GM21381 (cell line): ENCODE measurements at regions not wholly inside any gene's neighbourhood (a gene's known extent, or its start where the extent isn't known, plus 50 kb on each side); places are given as distances from the start of the nearest gene placed in this dataset.
"Not testable (repeated sequence)": the region's sequence is repeated elsewhere in the genome, so short reads cannot be mapped to it uniquely, and the experiment has no call there.

Experiments used
- ATAC-seq: cut with Tn5 transposase; IDR thresholded peaks from one replicate; pipeline ENCODE4 v1.9.1; 2021; ENCODE audit warnings: mild to moderate bottlenecking, moderate library complexity; ENCODE audit not compliant: unreplicated experiment

DNA sequence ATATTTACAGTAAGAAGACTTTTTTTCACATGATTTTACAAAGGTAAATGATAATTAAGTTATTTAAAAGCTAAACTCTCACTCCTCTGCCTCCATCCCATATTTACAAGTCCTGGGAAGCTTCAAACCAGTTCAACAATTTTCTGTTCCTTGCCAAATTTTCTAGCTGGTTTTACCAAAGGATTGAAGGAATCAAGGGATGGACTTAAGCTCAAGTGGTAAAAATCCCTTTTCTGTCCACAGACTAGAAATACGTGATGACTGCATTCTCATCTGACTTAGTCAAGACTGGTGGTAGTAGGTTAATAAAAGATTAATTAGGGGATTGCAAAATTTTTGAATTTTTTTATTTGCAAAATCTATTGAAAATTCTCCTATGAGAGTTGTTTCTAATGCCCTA, 297.3 kb downstream of the MTX2 start:
- no peak for ATAC-seq

DNA sequence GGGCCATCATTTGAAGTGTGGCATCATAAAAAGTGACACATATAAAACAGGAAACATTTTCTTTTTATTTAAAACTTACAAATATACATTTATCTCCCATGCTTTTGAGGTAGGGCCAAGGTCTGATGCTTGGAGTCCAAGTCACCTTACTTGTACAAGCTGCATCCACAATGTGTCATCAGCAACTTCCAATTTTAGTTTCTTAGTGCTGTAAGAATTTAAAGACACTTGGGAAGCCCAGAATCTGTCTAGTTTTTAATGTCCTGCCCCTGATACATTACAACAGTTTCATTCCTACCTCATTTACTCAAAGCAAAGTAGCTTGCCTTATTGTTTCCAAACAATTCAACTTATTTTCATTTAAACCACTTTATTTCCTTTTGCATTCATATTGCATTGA, 297.7 kb downstream of the MTX2 start:
- ATAC-seq = no peak

DNA sequence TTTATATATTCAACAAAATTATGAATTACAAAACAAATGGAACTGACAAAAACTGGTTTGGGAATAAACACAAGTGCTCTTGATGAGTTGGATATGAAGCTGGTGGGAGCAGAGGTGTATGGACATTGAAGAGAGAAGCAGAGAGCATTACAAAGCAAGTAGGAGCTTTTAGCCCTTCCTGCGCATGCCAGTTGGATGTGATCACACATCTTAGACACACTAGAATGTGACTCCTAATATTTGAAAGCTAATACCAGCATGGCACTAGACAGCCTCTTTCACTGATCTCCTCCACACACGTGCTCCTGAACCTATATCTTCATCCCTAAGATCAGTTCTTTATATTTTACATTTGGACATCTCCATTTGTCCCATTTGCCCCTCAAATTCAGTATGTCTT, 298.1 kb downstream of the MTX2 start:
- no peak for ATAC-seq

DNA sequence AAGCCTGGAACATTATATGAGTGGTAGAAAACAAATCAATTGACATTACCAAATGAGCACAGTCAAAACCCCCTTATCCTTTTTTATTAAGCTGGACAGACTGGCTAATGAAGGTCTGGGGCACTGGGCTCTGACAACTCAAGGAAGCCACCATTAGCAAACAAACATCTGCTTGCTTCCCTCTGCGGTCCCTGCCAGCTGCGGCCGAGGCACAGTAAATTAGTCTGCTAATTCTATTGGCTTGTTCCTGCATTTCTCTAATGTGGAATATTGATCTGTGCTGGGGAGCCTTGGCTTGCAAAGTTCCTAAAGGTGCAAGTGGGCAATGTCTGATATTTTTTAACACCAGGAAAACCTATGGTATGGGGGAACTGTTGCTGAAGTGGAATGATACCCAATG, 300.3 kb downstream of the MTX2 start:
- ATAC-seq = no peak

DNA sequence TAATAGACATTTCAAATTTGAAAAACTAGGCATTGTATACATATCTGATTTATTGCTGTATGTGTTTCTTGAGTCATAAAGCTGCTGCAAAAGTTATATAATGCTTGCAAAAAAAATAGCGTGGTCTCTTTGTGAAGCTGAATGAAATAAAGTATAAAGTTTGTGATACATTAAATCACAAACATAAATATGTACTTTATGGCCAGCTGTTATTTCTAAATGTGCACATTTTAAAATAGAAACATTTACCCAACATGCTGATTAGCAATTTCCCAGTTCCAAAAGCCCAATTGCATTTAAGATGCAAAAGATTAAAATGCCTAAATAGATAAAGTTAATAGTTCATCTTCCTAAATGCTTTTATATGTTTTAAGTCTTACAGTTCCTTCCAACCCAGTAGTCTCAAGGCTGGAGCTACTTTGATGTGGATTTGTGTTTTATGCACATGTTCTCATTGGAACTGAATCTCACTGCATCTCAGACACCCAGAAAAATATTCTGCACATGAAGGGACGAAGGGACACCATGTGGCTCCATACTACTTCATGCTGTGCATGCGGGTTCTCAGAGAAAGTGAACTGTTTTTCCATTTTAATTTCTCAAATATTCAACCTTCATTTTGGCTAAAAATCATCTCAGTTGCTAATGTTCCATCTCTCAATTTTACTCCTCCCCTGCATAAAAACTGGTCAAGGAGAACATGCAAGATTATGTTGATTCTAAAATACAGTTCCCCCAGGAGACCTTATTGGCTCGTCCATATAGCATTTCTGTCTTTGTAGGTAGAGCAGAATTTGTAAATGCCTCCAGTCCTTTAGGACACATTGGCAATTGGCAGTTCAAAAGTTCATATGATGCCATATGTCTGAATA, 304.6 kb downstream of the MTX2 start:
- ATAC-seq = no peak

DNA sequence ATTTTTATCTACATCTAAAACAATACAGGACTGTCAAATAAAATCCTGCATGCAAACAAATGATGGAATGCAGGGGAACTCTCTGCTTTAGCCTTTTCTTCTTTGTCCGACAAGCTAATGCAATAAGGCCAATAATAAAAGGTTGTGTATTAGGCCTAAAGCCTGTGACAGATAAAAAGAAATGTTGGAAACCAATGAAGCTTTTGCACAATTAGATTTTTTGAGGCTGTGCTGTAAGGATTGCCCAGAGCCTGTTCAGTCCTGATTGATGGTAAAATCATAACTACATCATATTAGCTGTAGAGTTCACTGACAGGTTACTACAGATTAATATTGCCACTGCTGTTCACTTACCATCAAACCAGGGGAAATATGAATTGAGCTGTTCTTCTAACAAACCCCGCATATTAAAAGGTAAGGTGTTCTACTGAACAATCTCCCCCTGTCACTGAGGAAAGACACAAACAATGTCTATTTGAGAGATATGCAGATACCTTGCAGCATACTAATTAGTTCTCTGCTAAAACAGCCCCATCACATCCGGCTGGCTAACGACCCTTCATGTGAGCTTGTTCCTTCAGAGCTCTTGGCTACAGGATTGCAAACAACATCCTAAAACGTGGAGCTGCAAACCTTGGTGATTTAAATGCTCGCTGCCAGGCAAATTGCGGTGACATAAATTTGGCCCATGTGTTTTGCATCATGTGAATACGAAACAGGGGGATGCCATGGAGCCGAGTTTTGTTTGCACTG, 305.4 kb downstream of the MTX2 start:
- ATAC-seq = no peak

DNA sequence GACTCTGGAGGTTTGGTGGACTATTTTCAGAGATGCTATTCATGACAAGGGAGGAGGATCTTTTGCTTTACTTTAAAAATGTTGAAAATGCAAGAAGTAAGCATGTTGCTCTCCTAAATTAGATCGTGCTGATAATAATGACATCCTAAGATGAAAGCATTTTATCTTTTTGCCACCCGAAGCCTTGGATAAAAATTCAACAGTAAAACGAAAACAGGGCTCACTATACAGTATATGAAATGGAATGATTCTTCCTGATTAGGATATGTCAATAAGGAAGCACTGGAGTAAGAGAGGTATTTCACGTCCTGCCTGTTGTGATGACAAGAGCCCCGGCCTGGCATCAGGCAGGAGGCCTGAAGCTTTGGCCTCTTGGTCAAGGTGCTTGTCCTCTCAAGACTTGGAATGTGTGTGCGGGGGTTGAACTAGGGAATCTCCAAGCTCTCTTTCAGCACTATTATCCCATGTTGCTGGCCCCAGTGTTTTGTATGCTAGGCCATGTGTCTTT, 306.0 kb downstream of the MTX2 start:
- ATAC-seq = no peak

DNA sequence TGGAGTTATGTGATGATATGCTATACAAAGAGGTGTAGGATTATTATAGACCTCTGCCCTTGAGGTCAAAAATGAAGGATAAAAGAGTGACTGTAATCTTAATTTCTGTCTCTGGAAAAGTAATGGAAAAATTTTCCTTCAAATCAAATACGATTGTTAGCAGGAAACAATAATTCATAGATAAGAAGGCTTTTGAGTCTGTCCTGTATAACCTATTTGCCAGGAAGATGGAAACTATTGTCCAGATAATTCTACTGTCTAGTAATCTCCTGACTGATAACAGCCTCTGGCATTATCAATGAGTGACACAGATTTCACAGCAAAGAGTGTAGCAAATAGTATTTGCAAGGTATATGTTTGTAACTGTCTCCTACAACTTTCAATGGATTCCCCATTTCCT, 307.8 kb downstream of the MTX2 start:
- no peak for ATAC-seq

DNA sequence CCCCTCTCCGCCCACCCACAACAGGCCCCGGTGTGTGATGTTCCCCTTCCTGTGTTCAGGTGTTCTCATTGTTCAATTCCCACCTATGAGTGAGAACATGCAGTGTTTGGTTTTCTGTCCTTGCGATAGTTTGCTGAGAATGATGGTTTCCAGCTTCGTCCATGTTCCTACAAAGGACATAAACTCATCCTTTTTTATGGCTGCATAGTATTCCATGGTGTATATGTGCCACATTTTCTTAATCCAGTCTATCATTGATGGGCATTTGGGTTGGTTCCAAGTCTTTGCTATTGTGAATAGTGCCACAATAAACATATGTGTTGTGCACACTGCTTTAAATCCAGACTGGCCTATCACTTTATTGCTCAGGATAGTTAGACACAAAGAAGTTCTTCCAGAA, 309.1 kb downstream of the MTX2 start:
- ATAC-seq = not testable (repeated sequence)

DNA sequence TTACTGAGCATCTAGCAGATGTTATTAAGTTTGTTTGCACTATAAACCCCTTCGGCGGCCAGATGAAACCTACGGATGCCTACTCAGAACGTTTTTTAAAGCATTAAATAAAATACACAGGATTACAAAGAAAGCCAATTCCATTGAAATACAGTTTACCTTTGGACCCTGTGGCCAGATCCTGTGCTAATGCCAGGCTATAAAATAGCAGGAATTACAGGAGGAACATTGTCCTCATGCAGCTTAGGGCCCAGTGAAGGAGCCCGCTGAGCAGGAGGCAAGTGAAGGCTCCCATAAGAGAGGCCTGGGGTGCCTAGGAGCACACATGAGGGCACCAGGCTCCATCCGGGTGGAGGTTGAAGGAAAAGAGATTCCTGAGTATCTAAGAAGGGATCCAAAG, 310.4 kb downstream of the MTX2 start:
- no peak for ATAC-seq

DNA sequence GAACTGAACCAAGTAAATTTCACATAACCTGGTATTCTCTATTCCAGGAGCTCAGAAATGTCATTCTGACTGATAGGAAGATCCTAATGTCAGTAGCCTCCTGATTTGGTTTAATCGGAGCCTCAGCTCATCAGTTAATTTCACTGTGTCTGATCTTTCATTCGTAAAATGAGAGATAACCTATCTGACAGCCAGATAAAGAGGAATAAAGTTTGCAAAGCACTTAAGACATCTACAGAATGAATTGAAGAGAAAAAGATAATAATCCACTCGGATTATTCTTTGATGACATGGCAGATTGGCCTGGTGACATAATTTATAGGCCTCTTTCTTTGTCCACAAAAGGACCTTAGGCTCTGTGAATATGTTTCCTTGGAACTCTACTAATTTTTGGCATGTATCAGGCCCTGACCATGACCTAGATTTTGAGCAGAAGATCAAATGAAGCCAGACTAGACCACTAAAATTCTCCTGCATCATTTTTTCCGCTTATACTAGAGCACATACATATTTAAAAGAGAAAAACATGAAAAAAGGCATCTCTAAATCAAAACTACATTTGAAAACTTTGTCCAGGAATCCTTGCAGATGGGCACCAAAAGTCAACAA, 312.4 kb downstream of the MTX2 start:
- no peak for ATAC-seq

DNA sequence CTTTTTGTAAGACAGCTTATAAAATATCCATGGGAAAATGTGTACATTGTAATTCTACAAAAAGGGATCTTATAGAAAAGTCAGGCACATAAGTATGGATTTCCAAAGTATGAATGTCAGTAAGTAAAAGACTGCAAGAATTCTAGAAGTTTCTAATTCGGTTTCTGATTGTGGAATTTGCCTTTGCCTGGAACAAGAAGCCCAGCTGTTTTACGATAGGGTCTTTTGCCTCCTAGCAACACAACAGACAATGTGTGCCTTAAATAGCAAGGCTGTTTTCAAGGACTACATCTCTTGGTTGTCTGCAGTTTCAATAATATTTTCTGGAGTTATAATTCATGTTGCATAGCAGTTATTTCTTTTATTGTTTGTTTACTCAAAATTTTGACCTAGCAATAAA, 312.9 kb downstream of the MTX2 start:
- ATAC-seq = no peak

DNA sequence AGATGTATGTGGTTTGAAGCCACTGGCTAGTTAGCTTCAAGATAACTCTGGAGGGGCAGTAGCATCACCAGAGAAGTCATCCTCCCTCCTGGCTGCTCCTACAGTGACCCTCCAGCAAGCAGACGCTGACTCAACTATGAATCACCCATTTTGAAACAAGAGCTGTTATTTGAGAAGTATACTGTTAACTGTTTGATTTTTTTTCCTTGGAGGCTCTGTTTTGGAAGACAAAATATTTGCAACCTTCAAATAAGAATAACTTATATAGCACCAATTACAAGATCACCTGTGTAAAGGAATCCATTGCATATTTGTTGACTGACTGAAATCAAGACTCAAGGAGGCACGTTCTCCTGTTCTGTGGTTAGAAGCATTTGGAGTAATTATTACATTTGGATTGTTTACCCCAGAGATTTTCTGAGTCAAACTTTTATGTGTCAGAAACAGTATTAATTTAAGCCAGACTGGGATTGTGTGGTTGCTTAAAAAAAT, 313.8 kb downstream of the MTX2 start:
- ATAC-seq = no peak

DNA sequence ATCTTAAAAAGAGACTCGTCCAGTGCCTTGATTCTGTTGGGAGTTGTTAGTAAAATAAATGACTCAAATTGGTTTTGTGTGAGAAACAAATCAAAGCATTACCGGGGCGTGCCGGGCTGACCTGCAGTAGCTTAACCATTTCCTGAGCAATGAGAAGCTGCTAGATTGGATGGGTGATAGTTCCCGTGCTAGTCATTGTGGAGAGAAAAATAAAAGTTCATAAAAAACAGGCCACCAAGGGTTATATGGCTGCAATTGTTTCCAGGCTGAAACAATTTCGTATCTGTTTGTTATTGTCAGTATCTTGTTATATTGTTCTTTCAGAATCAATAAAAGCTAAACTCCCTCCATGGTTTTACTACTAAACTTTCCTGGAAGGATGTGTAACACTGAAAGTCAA, 314.4 kb downstream of the MTX2 start:
- ATAC-seq = no peak

DNA sequence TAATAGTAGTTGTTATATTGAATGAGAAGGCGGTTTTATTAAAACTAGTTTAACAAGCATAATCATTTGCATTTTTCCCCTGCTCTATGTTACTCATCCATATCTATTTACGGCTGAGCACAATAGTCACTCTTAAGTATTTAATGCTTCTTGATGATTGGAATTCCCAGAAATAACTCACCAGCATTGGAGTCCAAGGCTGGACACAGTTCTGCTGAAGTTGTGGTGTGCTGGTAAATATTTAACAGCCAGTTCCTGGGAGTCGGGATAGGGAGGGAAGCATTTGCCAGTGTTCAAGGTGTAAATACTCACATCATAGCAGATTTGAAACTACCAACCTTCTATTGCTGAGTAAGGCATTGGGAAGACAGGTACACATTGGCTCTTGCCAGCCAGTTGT, 315.1 kb downstream of the MTX2 start:
- ATAC-seq = no peak

DNA sequence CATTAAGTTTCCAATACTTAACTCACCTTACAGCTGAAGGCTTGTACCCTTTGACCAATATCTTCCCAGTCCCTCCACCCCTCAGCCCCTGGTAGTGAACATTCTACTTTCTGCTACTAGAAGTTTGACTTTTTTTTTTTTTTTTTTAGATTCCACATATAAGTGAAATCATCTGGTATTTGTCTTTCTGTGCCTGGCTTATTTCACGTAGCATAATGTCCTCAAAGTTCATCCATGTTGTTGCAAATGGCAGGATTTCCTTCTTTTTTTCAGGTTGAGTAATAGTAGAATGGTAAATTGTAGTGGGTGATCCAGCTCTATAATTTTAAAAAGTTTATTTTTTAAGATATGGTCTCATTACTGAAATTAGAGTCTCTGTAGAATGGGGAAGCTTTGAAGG, 316.0 kb downstream of the MTX2 start:
- no peak for ATAC-seq

DNA sequence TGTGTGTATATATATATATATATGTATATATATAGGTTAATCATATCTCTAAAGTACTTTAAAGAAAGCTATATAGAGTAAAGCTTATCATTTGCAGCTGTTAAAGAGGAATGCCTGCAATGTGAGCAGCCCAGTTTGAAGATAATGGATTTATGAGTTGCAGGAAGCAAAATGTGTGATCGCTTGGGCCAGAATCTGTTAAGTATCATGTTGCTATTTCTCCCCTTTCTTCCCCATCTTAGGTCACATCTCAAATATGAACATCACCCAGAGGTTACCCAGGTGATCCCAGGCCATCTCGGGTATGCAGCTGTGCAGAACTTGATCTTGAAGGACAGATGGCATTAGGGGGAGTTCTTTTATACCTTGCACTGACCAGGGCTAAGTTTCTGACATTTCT, 316.5 kb downstream of the MTX2 start:
- no peak for ATAC-seq

DNA sequence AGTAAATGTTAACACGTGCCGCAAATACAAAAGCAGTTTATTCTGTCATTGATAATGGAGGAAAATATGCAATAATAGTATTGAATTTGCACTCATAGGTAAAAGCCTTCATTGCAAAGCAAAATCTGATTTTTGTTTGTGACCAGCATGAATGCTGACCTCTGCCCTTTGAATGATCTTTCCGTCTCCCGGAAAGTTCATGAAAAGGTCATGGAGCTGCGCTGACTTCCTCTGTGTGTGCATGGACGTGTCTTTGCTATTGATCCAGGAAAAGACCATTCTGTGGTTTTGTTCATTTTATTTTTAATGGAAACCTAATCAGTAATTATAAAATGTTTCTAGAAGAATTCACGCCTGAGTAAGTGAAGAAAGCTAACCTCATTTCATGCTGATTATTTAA, 320.0 kb downstream of the MTX2 start:
- ATAC-seq = no peak

DNA sequence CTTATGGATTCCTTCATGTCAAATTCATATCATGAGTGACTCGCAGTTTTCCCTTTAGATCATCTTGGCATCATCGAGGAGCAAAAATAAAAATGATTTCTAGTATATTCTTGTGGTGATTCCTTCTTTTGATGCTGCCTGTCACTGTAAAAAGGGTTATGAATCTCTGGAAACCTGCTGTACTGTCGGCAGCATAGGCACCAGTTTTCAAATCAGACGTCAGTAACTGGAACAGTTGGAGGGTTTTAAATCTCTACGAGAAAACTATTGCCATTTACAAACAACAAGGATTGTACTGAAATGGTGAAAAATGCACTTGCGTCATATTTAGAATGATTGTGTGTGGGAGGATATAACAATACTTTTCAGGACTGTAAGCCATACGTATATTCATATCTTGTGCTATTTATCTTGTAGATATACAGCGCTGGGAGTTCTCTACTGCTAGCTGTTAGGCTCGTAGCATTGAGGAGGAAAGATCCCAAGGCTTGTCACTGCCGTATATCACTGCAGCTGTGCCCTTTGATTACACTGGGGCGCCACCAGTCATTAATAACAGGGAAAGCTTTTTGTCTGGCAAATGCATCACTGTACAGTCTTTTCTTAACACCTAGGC, 320.7 kb downstream of the MTX2 start:
- ATAC-seq = no peak

DNA sequence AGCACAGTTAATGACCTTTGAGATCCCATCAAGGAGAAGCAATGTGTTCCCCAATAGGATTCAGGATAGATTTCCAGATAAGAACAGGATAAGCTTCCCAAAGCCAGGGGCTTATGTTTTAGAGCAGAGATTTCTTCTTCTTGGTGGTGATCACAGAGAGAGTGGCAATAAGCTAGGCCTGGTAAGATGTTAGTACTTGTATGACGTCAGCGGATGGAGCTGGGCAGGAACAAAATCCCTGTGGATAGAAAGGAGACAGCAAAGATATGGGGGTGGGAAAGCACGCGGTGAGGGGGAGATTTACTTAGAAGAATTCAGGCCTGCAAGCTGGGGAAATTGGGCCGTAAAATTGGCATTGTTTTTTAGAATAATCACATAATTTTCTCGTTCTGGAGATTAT, 323.0 kb downstream of the MTX2 start:
- ATAC-seq = no peak

DNA sequence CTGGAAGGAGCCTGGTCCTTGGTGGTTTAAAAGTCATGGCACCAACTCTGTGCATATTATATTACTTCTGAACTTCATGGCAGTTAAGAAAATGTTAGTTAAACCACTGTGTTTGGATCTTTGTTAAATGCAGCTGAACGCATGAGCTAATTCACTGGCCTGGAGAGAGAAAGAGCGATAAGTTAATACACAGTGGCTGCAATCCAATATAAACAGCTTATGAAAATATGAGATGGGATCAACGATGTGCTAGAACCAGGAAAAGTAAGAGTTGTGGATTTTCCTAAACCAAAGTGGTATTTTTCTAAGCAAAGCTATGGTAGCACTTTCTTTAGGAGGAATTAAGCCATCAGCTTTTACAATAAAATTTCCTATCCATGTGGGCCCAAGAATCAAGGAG, 326.7 kb downstream of the MTX2 start:
- ATAC-seq = no peak
